ENCODE measurements at regions not wholly inside any gene's neighbourhood (a gene's known extent, or its start where the extent isn't known, plus 50 kb on each side); places are given as distances from the start of the nearest gene placed in this dataset.

GRCh38 chr12:78419513-78419912 is 445.1 kb upstream of the SYT1 start (continued):
- TF ChIP-seq, protein P1, sequence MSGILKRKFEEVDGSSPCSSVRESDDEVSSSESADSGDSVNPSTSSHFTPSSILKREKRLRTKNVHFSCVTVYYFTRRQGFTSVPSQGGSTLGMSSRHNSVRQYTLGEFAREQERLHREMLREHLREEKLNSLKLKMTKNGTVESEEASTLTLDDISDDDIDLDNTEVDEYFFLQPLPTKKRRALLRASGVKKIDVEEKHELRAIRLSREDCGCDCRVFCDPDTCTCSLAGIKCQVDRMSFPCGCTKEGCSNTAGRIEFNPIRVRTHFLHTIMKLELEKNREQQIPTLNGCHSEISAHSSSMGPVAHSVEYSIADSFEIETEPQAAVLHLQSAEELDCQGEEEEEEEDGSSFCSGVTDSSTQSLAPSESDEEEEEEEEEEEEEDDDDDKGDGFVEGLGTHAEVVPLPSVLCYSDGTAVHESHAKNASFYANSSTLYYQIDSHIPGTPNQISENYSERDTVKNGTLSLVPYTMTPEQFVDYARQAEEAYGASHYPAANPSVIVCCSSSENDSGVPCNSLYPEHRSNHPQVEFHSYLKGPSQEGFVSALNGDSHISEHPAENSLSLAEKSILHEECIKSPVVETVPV (CRISPR knock-in tag; IDR thresholded peaks at IDR 0.05) = no peak
- no peak for TF ChIP-seq RARB (CRISPR knock-in tag; IDR thresholded peaks at IDR 0.05)
- no peak for TF ChIP-seq TSHZ2 (CRISPR knock-in tag; IDR thresholded peaks at IDR 0.05)

DNA sequence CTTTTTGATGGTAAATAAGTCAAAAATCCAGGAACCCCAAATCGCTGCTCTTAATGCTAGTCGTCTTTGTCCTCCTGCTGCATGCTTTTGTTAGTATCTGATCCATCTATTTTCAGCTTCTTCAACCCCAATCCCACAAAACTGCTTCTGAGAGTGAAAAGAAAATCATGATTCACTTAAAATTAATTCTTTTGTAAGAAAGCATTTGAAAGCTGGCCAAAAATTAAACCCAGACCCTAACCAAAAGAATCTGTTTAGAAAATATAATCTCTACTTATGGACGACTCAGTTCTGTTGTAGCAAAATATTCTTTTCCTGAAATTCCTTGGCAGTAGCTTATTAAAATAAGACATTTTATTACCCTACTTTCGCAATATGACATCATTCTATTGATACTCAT is 443.6 kb upstream of the SYT1 start:
- ATAC-seq = no peak
- TF ChIP-seq OSR1 (CRISPR knock-in tag; IDR thresholded peaks at IDR 0.05) (no peak), PPARA (CRISPR knock-in tag; IDR thresholded peaks at IDR 0.05; ENCODE audit: borderline replicate concordance) (no peak), ZFP3 (CRISPR knock-in tag; IDR thresholded peaks at IDR 0.05) (no peak), ZC3H10 (CRISPR knock-in tag; IDR thresholded peaks at IDR 0.05) (no peak), ARNTL (CRISPR knock-in tag; IDR thresholded peaks at IDR 0.05; ENCODE audit: borderline replicate concordance, low read depth) (no peak), PATZ1 (CRISPR knock-in tag; IDR thresholded peaks at IDR 0.05; ENCODE audit: borderline replicate concordance) (no peak)

DNA sequence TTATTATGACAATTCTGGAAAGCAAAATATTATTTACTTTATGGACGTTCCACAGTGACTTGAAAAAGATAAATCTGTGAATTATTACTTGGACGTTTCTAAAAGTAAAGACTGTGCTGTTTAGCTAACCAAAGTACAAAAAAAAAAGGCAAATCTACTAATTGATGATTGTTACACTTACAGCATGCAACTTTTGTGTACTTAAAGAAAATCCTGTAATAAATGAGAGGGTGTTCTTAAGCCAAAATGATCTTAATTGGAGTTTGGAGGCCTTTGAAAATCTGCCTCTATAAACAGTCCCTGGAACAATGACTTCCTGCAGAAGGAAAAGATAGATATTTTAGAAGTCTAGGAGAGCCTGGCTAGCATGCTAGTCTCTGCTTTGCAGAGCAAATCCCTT is 434.0 kb upstream of the SYT1 start:
- TF ChIP-seq ZNF8 (CRISPR knock-in tag; IDR thresholded peaks at IDR 0.05) = no peak
- no peak for TF ChIP-seq OSR1 (CRISPR knock-in tag; IDR thresholded peaks at IDR 0.05)
- TF ChIP-seq, protein P2, sequence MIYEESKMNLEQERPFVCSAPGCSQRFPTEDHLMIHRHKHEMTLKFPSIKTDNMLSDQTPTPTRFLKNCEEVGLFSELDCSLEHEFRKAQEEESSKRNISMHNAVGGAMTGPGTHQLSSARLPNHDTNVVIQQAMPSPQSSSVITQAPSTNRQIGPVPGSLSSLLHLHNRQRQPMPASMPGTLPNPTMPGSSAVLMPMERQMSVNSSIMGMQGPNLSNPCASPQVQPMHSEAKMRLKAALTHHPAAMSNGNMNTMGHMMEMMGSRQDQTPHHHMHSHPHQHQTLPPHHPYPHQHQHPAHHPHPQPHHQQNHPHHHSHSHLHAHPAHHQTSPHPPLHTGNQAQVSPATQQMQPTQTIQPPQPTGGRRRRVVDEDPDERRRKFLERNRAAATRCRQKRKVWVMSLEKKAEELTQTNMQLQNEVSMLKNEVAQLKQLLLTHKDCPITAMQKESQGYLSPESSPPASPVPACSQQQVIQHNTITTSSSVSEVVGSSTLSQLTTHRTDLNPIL (CRISPR knock-in tag; IDR thresholded peaks at IDR 0.05; ENCODE audit: low read depth) = no peak
- TF ChIP-seq ESRRG (CRISPR knock-in tag; IDR thresholded peaks at IDR 0.05) = no peak
- TF ChIP-seq ZNF70 (CRISPR knock-in tag; IDR thresholded peaks at IDR 0.05) = no peak
- TF ChIP-seq GLIS3 (CRISPR knock-in tag; IDR thresholded peaks at IDR 0.05) = no peak
- no peak for TF ChIP-seq ZFP30 (CRISPR knock-in tag; IDR thresholded peaks at IDR 0.05)
- ATAC-seq = no peak

GRCh38 chr12:78431931-78432330 is 432.6 kb upstream of the SYT1 start:
- TF ChIP-seq ESRRG (CRISPR knock-in tag; IDR thresholded peaks at IDR 0.05) (no peak), RARB (CRISPR knock-in tag; IDR thresholded peaks at IDR 0.05) (no peak), BACH2 (CRISPR knock-in tag; IDR thresholded peaks at IDR 0.05; ENCODE audit: borderline replicate concordance) (no peak), ZNF70 (CRISPR knock-in tag; IDR thresholded peaks at IDR 0.05) (no peak), OSR1 (CRISPR knock-in tag; IDR thresholded peaks at IDR 0.05) (no peak), PATZ1 (CRISPR knock-in tag; IDR thresholded peaks at IDR 0.05; ENCODE audit: borderline replicate concordance) (no peak), PPARA (CRISPR knock-in tag; IDR thresholded peaks at IDR 0.05; ENCODE audit: borderline replicate concordance) (no peak), ZFP3 (CRISPR knock-in tag; IDR thresholded peaks at IDR 0.05) (no peak), CSDC2 (CRISPR knock-in tag; IDR thresholded peaks at IDR 0.05) (no peak), SNAI2 (CRISPR knock-in tag; IDR thresholded peaks at IDR 0.05) (no peak), GLIS3 (CRISPR knock-in tag; IDR thresholded peaks at IDR 0.05) (no peak), ZNF565 (CRISPR knock-in tag; conservative IDR thresholded peaks at IDR 0.05; ENCODE audit: low read depth) (no peak)
- TF ChIP-seq, protein P3, sequence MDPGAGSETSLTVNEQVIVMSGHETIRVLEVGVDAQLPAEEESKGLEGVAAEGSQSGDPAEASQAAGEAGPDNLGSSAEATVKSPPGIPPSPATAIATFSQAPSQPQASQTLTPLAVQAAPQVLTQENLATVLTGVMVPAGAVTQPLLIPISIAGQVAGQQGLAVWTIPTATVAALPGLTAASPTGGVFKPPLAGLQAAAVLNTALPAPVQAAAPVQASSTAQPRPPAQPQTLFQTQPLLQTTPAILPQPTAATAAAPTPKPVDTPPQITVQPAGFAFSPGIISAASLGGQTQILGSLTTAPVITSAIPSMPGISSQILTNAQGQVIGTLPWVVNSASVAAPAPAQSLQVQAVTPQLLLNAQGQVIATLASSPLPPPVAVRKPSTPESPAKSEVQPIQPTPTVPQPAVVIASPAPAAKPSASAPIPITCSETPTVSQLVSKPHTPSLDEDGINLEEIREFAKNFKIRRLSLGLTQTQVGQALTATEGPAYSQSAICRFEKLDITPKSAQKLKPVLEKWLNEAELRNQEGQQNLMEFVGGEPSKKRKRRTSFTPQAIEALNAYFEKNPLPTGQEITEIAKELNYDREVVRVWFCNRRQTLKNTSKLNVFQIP (CRISPR knock-in tag; IDR thresholded peaks at IDR 0.05; ENCODE audit: borderline replicate concordance, low read depth) = no peak
- TF ChIP-seq, protein P1 (CRISPR knock-in tag; IDR thresholded peaks at IDR 0.05) = no peak
- TF ChIP-seq, protein P2 (CRISPR knock-in tag; IDR thresholded peaks at IDR 0.05; ENCODE audit: low read depth) = no peak
- no peak for ATAC-seq

All from SK-N-SH treated with all-trans-retinoic acid at 6 μM for 48 hours (cell line).